ENCODE measurements at regions not wholly inside any gene's neighbourhood (a gene's known extent, or its start where the extent isn't known, plus 50 kb on each side); places are given as distances from the start of the nearest gene placed in this dataset.
"Not testable (repeated sequence)": the region's sequence is repeated elsewhere in the genome, so short reads cannot be mapped to it uniquely, and the experiment has no call there.

DNA sequence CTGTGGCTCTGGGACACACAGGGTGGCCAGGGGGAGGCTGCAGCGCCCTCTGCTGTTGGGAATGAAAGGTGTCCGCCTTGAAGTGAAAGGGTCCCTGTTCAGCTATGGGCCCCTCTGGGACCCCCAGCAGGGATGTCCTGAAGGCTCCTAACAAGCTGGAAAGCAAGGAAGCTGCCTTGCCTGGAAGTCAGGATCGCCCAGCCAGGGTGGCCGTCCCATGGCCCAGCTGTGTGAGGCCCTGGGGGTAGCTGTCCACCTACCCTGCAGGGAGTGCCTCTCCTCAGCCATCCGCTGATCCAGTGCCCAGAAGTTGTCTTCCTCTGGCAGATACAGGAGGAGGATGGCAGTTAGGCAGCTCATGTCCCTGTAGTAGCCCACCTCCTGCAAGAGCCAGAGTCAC is 143.4 kb upstream of the ZNG1F start:
- POLR2A ChIA-PET; DNase-seq; H3K27me3 Mint-ChIP-seq; CTCF ChIA-PET; H3K9me3 Mint-ChIP-seq; H3K27ac Mint-ChIP-seq; H3K36me3 Mint-ChIP-seq (ENCODE audit: low read depth); H3K4me1 Mint-ChIP-seq; H3K4me3 Mint-ChIP-seq: not testable (repeated sequence)

- CTCF ChIA-PET; H3K9me3 Mint-ChIP-seq; H3K4me3 Mint-ChIP-seq; H3K4me1 Mint-ChIP-seq; POLR2A ChIA-PET; DNase-seq; H3K27me3 Mint-ChIP-seq; H3K36me3 Mint-ChIP-seq (ENCODE audit: low read depth); H3K27ac Mint-ChIP-seq: not testable (repeated sequence)
Observed at GRCh38 chr9:41321277-41321676, 132.2 kb upstream of the ZNG1F start.

DNA sequence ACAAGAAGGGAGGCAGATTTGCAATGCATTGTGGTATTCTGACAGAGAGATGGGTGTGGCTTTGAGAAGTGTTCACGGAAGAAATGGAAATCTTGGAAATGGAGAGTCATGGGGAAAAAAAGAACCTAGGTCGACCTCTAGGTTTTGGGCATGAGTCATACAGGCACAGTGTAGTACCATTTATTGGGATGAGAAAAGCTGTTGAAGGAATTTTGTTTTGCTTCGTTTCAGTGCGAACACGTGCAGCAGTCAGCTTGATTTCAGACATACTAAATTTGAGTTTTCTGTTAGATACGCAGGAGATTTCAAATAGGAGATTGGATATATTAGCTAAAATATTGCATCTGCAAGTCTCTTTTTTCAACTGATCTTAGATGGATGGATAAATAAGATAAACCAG is 119.8 kb upstream of the ZNG1F start:
- H3K9me3 Mint-ChIP-seq; POLR2A ChIA-PET; H3K27me3 Mint-ChIP-seq; H3K36me3 Mint-ChIP-seq (ENCODE audit: low read depth); CTCF ChIA-PET; DNase-seq; H3K4me1 Mint-ChIP-seq; H3K27ac Mint-ChIP-seq; H3K4me3 Mint-ChIP-seq: not testable (repeated sequence)

- H3K4me1 Mint-ChIP-seq; POLR2A ChIA-PET; CTCF ChIA-PET; H3K27me3 Mint-ChIP-seq; H3K4me3 Mint-ChIP-seq; H3K9me3 Mint-ChIP-seq; H3K27ac Mint-ChIP-seq; DNase-seq; H3K36me3 Mint-ChIP-seq (ENCODE audit: low read depth): not testable (repeated sequence)
Observed at GRCh38 chr9:41285744-41286143, 96.6 kb upstream of the ZNG1F start.

DNA sequence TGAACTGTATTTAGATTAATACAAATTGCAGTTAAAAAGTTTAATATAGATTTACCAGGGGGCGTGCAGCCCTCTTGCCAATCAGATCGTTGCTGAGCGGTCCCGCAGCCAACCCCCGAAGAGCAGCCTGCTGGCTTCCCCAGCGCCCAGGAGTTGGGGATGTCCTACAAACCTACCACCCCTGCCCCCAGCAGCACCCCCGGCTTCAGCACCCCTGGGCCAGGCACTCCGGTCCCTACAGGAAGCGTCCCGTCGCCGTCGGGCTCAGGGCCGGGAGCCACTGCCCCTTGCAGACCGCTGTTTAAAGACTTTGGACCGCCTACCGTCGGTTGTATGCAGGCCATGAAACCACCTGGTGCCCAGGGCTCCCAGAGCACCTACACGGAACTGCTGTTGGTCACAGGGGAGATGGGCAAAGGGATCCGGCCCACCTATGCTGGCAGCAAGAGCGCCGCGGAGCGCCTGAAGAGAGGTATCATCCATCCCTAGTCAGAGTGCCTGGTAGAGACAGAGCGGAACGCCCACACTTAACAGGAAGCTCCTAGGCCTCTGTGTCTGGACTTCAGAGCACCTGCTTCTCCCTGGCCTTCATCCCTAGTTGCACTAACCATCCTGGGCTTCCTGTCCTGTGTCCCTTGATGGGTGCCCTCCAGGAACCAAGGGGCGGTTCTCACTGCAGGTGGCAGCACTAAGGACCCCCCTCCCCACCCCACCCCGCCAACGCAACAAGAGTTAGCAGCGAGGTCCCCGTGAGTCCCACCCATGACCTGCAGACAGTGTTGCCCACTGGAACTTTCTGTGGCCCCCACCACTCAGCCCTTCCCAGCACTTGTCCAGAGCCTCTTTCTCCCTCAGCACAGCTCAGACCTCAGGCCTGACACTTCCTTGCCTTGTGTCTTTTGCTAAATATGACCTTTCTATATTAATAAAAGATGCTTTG is 91.5 kb upstream of the ZNG1F start:
- H3K27me3 Mint-ChIP-seq; H3K9me3 Mint-ChIP-seq; H3K36me3 Mint-ChIP-seq (ENCODE audit: low read depth); POLR2A ChIA-PET; H3K27ac Mint-ChIP-seq; H3K4me3 Mint-ChIP-seq; CTCF ChIA-PET; H3K4me1 Mint-ChIP-seq; DNase-seq: not testable (repeated sequence)

- DNase-seq; POLR2A ChIA-PET; H3K4me3 Mint-ChIP-seq; H3K4me1 Mint-ChIP-seq; H3K27ac Mint-ChIP-seq; H3K36me3 Mint-ChIP-seq (ENCODE audit: low read depth); H3K9me3 Mint-ChIP-seq; CTCF ChIA-PET; H3K27me3 Mint-ChIP-seq: not testable (repeated sequence)
Observed at GRCh38 chr9:41279437-41279836, 90.3 kb upstream of the ZNG1F start.

- H3K27me3 Mint-ChIP-seq; H3K4me3 Mint-ChIP-seq; DNase-seq; H3K27ac Mint-ChIP-seq; H3K9me3 Mint-ChIP-seq; H3K36me3 Mint-ChIP-seq (ENCODE audit: low read depth); H3K4me1 Mint-ChIP-seq; POLR2A ChIA-PET; CTCF ChIA-PET: not testable (repeated sequence)
Observed at GRCh38 chr9:41279033-41279432, 89.9 kb upstream of the ZNG1F start.

DNA sequence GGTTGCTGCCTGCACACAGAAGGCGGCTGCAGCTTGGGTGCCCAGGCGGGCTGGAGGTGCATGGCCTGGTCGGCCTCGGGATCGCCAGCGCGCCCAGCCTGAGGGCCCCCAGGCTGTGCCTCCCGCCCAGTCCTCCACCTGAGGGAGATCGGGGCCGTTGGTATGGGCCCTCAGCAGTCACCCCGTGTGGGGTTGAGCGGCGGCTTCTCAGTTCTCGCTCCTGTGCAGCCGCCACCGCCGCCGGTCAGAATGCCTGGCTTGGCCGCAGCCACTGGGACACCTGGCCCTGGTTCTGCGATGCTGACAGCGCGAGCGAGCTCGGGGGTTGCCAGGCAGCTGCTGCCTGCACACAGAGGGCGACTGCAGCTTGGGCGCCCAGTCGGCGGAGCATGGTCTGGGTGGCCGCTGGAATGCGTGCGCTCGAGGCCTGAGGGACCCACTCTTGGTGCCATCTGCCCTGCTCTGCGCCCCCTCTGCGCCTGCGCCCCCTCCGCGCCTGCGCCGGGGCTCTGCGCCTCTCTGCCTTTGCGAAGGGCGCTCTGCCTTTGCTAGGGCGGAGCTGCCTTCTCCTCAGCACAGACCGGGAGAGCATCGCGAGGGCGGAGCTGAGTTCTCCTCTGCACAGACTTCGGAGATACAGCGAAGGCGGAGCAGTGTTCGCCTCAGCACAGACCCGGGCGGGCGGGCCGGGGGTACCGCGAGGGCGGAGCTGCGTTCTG is 84.6 kb upstream of the ZNG1F start:
- peak overlapping the region; percentile 63 for H3K4me3 Mint-ChIP-seq
- peak overlapping the region; percentile 59 for H3K27ac Mint-ChIP-seq
- H3K9me3 Mint-ChIP-seq; H3K36me3 Mint-ChIP-seq (ENCODE audit: low read depth); CTCF ChIA-PET; H3K27me3 Mint-ChIP-seq; H3K4me1 Mint-ChIP-seq: not testable (repeated sequence)
- DNase-seq, result peak; percentile 82
- POLR2A ChIA-PET, result interaction anchor here (1.2 kb wide), 1 partner anchor 282 kb away, joined by 4 read pairs; no protein-coding TSS in a partner anchor

- POLR2A ChIA-PET, result interaction anchor here (1.2 kb wide), 1 partner anchor 281 kb away, joined by 4 read pairs; no protein-coding TSS in a partner anchor
- peak overlapping the region; percentile 51 for H3K4me3 Mint-ChIP-seq
- CTCF ChIA-PET; H3K9me3 Mint-ChIP-seq; H3K27ac Mint-ChIP-seq; H3K4me1 Mint-ChIP-seq; H3K36me3 Mint-ChIP-seq (ENCODE audit: low read depth); H3K27me3 Mint-ChIP-seq: not testable (repeated sequence)
- peak; percentile 48 for DNase-seq
Observed at GRCh38 chr9:41272879-41273548, 83.9 kb upstream of the ZNG1F start.

GRCh38 chr9:41270992-41271391 is 81.9 kb upstream of the ZNG1F start:
- H3K9me3 Mint-ChIP-seq, POLR2A ChIA-PET, H3K4me1 Mint-ChIP-seq: not testable (repeated sequence)

GRCh38 chr9:41269471-41269870 is 80.4 kb upstream of the ZNG1F start:
- H3K4me1 Mint-ChIP-seq; CTCF ChIA-PET; H3K4me3 Mint-ChIP-seq; H3K27ac Mint-ChIP-seq; POLR2A ChIA-PET; H3K9me3 Mint-ChIP-seq; H3K27me3 Mint-ChIP-seq; DNase-seq; H3K36me3 Mint-ChIP-seq (ENCODE audit: low read depth): not testable (repeated sequence)

More at GRCh38 chr9:41270992-41271391, 81.9 kb upstream of the ZNG1F start:
- DNase-seq; H3K27ac Mint-ChIP-seq; CTCF ChIA-PET; H3K27me3 Mint-ChIP-seq; H3K36me3 Mint-ChIP-seq (ENCODE audit: low read depth); H3K4me3 Mint-ChIP-seq: not testable (repeated sequence)

- H3K4me1 Mint-ChIP-seq; DNase-seq; CTCF ChIA-PET; POLR2A ChIA-PET; H3K27ac Mint-ChIP-seq; H3K36me3 Mint-ChIP-seq (ENCODE audit: low read depth); H3K9me3 Mint-ChIP-seq; H3K27me3 Mint-ChIP-seq; H3K4me3 Mint-ChIP-seq: not testable (repeated sequence)
Observed at GRCh38 chr9:41269054-41269453, 79.9 kb upstream of the ZNG1F start.

- H3K27ac Mint-ChIP-seq; H3K27me3 Mint-ChIP-seq; POLR2A ChIA-PET; H3K9me3 Mint-ChIP-seq; DNase-seq; H3K4me3 Mint-ChIP-seq; H3K4me1 Mint-ChIP-seq; H3K36me3 Mint-ChIP-seq (ENCODE audit: low read depth); CTCF ChIA-PET: not testable (repeated sequence)
Observed at GRCh38 chr9:41266602-41267001, 77.5 kb upstream of the ZNG1F start.

Measured in activated CD4-positive, alpha-beta memory T cell treated with anti-CD3 and anti-CD28 coated beads, Interleukin-2, amount 10 ng/mL, durations not matched to agents 7 days and 5 days (primary cell).